HG02798 (cell line): ENCODE measurements at regions not wholly inside any gene's neighbourhood (a gene's known extent, or its start where the extent isn't known, plus 50 kb on each side); places are given as distances from the start of the nearest gene placed in this dataset.

Source experiments
- ATAC-seq: cut with Tn5 transposase; IDR thresholded peaks from one replicate; pipeline ENCODE4 v1.9.1; 2021; ENCODE audit warnings: mild to moderate bottlenecking; ENCODE audit not compliant: unreplicated experiment, poor library complexity

GRCh38 chr16:85428899-85429775 lies 184.0 kb upstream of the GSE1 start:
- ATAC-seq: no peak

- ATAC-seq: no peak
These were observed 183.2 kb upstream of the GSE1 start for GRCh38 chr16:85429776-85430522.

- no peak for ATAC-seq
These were observed 182.3 kb upstream of the GSE1 start for GRCh38 chr16:85430523-85431421.

- ATAC-seq: no peak
These were observed 181.5 kb upstream of the GSE1 start for GRCh38 chr16:85431431-85432124.

- no peak for ATAC-seq
These were observed 180.5 kb upstream of the GSE1 start for GRCh38 chr16:85432606-85433005.

GRCh38 chr16:85433477-85433876 lies 179.6 kb upstream of the GSE1 start:
- ATAC-seq: no peak

- ATAC-seq: no peak
These were observed 177.8 kb upstream of the GSE1 start for GRCh38 chr16:85435286-85435685.

- no peak for ATAC-seq
These were observed 177.4 kb upstream of the GSE1 start for GRCh38 chr16:85435700-85436099.

- no peak for ATAC-seq
These were observed 176.9 kb upstream of the GSE1 start for GRCh38 chr16:85436207-85436606.

GRCh38 chr16:85436636-85437165 lies 176.4 kb upstream of the GSE1 start:
- ATAC-seq: no peak

GRCh38 chr16:85437166-85438052 lies 175.7 kb upstream of the GSE1 start:
- no peak for ATAC-seq

- no peak for ATAC-seq
These were observed 174.0 kb upstream of the GSE1 start for GRCh38 chr16:85438981-85439685.

GRCh38 chr16:85440744-85441143 lies 172.4 kb upstream of the GSE1 start:
- ATAC-seq: no peak

GRCh38 chr16:85441189-85441889 lies 171.8 kb upstream of the GSE1 start:
- ATAC-seq: no peak

- ATAC-seq: no peak
These were observed 171.0 kb upstream of the GSE1 start for GRCh38 chr16:85441890-85442670.

GRCh38 chr16:85443116-85443515 lies 170.0 kb upstream of the GSE1 start:
- no peak for ATAC-seq

GRCh38 chr16:85443531-85443930 lies 169.6 kb upstream of the GSE1 start:
- no peak for ATAC-seq
